Skeletal muscle cell (primary cell): ENCODE measurements at regions not wholly inside any gene's neighbourhood (a gene's known extent, or its start where the extent isn't known, plus 50 kb on each side); places are given as distances from the start of the nearest gene placed in this dataset.
"Not testable (repeated sequence)": the region's sequence is repeated elsewhere in the genome, so short reads cannot be mapped to it uniquely, and the experiment has no call there.

Source experiments
- DNase-seq: peaks from one replicate; pipeline ENCODE4 v3.0.0-alpha.2; 2010; ENCODE audit warnings: low read depth
- H3K4me3 ChIP-seq: 2 replicates; pipeline ENCODE4 v1.5.1; 2011; ENCODE audit warnings: low read depth, mild to moderate bottlenecking, control low read depth, low read length, moderate library complexity

DNA sequence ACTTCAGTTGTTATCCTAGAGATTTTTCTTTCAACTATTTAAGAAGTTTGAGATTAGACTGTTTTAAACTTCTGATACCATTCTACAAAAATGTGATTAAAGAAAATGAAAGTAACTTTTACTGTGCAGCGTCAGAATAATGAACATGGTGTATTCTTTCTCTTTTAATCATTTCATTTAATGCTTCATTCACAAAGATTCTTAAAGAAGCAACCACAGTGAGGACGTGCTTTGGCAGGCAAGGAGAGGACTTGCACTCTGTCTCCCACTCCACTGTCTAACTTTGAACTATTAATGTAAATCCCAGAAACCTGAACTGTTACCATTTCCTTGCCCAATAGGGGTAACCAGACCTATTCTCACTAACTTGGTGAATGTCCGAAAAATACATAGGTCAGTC, 137.0 kb downstream of the KCNRG start:
- H3K4me3 ChIP-seq, result no peak overlapping the region
- no peak for DNase-seq

DNA sequence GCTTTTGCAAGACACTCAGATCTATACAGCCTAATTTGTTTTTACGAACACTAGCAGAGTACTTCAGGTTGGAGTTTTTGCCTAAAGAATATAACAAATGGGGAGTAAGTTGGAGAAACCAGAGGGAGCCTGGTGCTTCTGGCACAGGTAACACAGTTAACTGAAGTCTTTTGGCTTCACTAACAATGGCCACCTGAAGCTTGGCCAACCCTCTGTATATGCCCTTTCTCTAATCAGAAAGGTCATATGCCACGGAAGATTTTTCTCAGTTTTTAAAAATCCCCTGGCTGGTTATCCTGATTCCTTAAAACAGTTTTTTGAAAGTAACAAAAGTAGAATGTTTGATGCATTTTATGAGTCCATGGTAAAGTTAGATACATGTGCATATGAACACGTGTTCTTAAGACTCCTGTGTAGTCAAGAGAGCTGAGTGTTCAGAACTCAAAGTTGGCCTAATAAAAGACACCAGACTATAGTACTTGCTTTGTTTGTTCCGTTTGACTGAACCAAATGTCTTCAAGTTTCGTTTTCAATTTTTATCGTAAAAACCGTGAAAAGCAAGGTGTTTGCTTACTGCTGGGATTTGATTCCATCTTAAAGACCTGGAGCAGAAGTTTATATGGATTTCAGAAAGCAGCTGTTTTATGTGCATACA, 137.5 kb downstream of the KCNRG start:
- H3K4me3 ChIP-seq, result no peak overlapping the region
- DNase-seq, result no peak

DNA sequence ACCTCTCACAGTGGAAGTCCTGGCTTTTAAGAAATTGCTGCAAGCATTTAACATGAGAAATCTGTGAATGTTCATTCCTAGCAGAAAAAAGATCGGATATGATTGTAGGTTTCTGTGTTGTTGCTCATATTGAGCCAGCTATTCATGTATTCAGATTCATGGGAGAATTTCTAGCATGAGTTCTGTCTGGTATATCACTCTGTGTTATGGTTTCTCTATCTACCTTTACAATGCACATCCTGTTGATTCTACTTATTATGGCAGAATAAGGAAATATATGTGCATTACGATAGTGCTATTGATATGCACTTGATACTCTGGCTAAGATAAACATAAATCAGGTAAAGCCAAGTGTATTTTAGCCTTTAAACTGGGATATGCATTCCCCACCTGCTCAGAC, 138.2 kb downstream of the KCNRG start:
- DNase-seq, result no peak
- H3K4me3 ChIP-seq, result no peak overlapping the region

DNA sequence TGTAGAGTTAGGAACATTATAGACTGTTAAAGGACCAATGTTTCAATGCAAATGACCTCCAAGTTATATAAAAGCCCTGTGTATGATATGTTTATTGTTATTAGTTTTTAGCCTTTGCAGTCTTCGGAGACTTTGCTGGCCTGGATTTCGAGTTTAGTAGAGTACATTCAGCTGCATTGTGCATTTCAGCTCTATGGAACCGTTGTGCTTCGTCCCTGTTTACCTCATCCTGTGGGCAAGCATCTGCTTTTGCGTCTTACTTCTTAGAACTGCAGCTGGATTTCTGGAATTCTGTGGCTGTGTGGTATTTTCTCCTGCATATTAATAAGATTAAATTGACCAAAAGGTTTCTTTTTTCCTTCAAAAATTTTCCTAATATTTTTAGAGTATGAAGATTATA, 138.6 kb downstream of the KCNRG start:
- H3K4me3 ChIP-seq, result no peak overlapping the region
- DNase-seq, result no peak

DNA sequence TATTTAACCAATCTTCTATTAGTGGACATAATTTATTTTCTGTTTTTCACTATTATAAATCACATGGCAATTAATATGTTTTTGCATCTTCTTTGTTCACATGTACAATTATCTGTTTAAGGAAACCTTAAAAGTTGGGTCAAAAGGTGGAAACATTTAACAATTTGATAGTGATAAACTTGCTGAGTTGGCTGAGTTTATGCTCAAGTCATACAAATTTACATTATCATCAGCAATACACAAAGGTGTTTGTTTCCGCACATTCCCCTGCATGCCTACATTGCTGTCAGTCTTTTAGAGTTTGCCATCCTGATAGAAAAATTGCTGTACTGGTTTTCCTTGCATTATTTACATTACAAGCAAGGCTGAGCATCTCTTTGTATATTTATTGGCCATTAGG, 139.5 kb downstream of the KCNRG start:
- DNase-seq, result no peak
- H3K4me3 ChIP-seq, result no peak overlapping the region

DNA sequence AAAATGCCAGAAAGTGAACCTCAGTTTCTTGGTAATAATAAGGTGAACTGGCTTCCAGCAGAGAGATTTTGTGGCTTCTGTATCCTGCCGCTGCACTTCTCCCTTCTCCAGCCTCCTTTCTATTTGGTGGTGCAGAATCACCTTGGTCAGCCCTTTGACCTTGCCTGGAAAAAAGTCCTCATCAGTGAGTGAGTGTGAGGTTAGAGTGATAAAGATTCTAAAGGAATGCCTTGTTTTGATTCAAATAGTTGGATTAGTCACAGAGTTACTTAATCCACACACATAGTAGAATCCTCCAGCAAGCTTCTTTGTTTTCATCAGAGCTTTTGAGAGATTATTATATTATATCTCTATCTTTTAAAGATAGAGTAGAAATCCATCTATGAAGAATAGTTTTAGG, 140.9 kb downstream of the KCNRG start:
- DNase-seq, result peak; percentile 29
- H3K4me3 ChIP-seq, result no peak overlapping the region

DNA sequence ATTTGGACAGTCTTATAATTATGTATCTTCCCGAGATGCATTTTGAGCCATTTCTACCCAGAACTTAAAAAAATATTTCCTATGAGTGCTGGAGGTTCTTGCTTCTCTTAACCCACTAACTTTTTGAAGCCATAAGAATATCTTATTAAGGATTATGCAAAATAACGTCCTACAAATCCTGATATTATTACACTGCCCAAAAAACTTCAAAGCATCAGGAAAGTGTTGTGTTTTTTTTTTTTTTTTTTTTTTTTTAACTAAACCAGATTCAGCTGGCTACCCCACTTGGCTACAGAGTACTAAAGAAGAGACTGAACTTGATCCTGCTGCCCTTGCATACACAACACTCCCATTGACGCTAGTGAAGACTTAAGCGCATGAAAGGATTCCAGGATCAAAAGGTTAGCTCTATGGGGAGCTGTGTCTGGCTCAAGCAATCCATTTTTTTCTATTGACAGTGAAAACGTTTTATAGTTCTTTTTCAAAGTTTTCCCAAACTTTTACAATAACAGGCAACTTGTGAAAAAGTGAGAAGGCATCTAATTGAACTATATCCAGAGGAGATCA, 141.4 kb downstream of the KCNRG start:
- peak; percentile 45 for DNase-seq
- no peak overlapping the region for H3K4me3 ChIP-seq

DNA sequence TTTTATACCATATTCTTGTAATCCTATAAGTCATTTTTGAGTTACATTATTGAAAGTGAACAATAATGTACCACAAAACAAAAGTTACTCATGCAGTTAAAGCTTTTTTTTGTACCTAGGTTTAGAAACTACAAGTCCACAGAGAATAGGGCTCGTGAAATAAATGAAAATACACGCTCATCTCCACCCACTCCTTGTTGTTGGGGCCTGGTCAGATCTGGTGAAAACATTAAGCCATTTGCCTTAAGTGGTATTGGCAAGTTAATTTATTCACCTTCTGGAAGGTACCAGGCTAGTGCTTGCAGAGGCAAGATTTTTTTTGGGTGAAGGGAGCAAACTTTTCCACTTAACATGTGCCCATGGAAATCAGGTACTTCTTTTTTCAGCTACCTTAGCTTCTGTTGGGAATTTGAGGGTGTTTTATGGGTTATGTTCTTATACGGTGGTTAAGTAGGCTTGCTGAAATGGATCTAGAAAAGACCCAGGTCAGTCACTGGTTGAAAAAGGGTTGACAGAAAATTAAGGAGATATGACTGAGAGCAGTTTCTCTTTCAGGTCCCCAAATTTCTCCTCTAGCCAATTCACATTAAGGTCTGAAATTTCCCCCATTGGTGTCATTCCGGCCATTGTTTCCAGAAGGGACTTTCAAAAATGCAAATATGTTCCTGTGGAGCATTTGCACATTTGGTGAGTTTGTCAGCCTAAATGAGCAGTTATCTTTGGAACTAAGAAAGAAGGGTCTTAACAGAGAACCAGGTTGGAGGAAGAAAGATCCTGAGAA, 143.3 kb downstream of the KCNRG start:
- DNase-seq, result no peak

DNA sequence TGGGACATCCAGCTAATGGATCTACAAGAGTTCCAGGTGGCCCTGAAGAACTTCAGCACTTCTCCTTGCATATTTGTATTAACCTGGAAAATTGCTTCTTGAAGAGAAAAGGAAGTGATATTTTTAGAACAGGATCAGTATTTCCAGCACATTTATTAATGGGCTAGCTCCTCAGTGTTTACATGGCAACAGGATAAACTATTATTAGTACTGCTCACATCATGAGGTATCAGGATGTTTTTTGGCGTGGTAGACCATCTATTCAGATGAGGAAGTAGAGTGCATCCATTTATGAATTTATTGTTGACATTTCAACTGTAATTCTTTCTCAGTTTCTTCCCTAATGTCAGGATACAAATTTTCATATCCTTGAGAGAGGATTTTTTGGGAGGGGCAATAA, 144.4 kb downstream of the KCNRG start:
- no peak for DNase-seq
- H3K4me3 ChIP-seq, result no peak overlapping the region

More for the DNA sequence above, 143.3 kb downstream of the KCNRG start:
- H3K4me3 ChIP-seq, result no peak overlapping the region

DNA sequence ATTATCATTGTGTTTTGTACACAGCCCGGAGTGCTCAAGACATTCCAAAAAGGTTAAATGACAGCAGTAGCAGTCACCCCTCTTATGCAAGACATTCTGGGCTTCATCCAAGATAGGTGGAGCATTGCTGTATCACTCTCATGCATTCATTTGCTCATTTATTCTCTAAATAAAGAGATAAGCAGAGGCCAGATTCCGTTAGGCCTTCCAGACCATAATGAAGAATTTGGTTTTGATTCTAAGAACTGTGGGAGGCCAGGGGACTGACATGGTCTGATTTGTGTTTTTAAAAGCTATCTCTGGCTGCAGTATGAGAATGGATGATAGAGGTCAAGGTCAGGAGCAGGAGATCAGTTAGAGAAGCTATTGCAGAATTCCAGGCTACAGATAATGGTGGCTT, 145.8 kb downstream of the KCNRG start:
- H3K4me3 ChIP-seq, result no peak overlapping the region
- peak; percentile 19 for DNase-seq

DNA sequence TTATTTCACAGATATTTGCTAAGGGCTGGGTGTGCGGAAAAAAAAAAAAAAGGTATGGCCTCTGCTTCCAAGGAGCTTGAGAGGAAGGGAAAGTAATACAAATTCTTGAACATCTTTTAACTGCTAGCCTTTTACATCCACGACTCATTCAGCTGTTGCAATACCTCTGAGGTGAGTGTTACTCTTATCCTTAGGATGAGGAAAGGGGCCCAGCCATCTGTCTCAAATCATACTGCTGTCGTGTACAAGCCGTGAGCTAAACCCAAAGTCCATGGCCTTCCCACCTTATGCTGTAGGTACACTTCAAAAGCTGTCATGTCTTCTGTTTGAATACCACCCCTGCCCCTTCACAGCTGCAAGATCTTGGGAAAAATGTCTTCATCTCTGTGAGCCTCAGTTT, 146.8 kb downstream of the KCNRG start:
- peak; percentile 19 for DNase-seq
- no peak overlapping the region for H3K4me3 ChIP-seq

DNA sequence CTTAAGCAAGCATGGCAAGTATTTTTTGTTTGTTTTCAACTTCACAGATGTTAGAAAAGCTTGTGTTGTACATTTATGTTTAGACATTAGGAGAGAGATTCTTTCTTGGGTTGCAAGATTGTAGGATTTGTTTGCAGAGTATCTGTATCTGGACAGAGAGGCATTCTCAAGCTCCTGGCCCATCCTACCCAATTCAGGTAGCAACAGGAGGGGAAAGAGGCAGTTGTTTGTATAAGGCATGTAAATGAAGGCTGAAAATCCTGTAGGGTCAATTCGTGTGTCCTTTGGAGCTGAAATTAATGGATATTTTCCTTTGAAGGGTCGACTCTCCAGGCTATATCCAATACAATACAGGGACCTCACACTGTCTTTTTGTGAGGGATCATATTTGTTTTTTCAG, 147.3 kb downstream of the KCNRG start:
- DNase-seq, result no peak
- no peak overlapping the region for H3K4me3 ChIP-seq

DNA sequence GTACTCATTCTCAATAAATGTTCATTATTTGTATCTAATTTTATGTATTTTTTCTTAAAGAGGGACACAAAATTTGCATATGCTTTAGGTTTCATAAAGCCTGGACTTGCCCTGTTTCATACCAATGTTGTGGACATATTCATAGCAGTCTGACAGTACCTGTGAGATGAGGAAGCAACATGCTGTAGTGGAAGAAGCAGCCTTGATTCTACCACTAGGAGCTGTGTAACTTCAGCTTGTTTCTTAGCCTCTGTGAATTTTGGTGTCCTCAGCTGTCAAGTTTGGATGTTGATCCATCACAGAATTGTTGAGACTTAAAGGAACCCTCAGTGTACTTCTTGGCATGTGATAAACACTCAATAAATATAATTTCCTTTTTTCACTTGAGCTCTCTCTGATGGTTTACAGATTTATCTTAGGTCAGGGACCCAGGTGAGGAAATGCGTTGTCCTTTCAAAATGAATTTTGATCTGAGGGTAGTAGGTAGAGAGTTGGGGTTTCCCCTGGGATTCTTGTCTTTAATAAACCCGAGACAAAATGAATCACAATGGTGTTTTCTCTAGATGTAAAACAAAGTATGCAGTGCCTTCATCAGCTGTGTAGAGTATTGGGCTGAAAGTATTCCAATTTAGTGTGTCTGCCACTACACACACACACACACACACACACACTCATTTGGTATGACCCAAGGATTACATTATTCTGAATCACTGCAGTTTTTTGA, 152.1 kb downstream of the KCNRG start:
- no peak overlapping the region for H3K4me3 ChIP-seq
- no peak for DNase-seq

DNA sequence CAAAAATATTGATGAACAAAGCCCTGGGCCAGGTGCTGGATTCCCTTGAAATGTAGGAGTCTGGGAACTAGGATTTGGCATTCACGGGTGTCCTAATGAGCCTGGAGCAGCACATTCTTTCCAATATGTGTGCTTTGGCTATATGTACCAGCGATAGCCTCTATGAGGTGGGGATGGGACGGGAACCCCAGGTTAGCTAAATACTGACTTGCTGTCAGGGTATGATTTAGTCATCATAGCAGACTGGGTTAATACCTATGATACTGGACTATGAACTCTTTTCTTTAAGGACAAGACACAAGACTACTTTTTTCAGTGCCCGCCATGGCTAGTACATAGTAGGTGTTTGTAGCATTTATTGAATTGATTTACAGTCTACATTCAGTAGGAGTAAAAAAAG, 152.7 kb downstream of the KCNRG start:
- H3K4me3 ChIP-seq, result no peak overlapping the region
- DNase-seq, result no peak

DNA sequence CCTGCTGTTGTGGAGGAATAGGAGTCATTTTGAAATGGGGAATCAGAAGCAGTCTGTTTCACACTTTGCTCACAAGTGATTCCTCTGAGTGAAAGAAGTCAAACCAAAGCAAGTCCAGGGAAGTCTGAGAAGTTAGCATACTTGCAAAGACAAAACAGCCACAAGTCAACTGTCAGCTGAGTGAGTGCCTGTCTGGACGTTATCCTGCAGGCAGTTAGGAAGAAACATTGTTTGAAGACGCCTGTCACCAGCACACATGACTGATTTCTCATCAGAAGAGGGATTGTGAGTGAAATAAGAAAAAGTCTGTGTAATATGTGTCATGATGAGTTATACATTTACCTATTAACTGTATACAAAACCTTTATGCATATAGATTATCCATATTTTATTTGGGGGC, 153.5 kb downstream of the KCNRG start:
- DNase-seq, result no peak
- H3K4me3 ChIP-seq, result no peak overlapping the region

DNA sequence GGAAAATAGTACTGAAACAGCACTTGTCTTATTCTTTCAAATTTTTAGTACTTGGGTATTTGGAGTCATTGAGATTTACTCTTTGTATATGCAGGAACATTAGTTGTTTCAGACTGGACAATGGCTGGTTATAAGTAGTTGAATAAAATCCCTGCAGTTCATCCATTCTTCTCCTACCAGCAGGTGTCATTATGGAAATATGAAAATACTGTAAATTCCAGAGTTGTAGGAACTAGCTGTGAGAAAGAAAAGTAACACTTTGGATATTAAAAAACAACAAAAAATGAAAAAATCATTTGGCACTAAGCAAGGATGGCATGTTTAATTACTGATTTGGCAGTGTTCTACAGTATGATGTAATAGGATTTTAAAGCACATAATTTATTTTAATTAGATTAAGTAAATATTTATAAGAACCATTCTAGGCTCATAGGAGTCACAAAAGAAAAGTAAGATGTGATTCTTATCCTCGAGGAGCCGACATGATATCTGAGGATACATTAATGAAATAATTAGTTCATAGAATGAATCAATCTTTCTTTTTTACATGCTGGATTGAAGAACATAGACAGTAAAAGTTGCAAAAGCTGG, 155.3 kb downstream of the KCNRG start:
- H3K4me3 ChIP-seq, result no peak overlapping the region
- DNase-seq, result no peak

DNA sequence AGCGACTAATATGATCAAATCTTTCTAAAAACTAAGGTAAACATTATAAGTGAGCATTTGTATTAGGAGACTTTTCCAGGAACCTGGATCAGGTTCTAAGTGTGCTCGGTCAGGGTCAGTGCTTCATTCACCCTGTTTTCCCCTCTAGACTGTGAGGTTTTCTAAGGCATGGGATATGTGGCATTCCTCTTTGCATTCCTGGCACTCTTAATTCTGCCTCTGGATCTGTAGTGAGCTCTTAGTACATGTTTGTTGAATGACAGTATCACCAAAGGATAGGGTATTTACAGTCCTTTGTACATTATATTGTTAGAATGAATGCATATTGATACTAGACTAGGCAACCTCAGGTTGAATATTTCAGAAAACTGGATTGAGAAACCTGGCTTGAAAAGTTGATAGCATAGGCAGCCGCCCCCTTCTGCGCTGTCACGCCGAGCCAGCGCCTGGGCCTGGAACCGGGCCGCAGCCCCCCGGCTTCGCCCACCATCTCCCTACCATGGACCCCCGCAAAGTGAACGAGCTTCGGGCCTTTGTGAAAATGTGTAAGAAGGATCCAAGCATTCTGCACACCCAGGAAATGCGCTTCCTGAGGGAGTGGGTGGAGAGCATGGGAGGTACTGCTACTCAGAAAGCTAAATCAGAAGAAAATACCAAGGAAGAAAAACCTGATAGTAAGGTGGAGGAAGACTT, 156.5 kb downstream of the KCNRG start:
- no peak for DNase-seq

DNA sequence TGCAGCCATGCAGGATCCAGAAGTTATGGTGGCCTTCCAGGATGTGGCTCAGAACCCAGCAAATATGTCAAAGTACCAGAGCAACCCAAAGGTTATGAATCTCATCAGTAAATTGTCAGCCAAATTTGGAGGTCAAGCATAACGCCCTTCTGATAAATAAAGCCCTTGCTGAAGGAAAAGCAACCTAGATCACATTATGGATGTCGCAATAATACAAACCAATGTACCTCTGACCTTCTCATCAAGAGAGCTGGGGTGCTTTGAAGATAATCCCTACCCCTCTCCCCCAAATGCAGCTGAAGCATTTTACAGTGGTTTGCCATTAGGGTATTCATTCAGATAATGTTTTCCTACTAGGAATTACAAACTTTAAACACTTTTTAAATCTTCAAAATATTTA, 157.8 kb downstream of the KCNRG start:
- DNase-seq, result not testable (repeated sequence)

More for the DNA sequence above, 156.5 kb downstream of the KCNRG start:
- no peak overlapping the region for H3K4me3 ChIP-seq

DNA sequence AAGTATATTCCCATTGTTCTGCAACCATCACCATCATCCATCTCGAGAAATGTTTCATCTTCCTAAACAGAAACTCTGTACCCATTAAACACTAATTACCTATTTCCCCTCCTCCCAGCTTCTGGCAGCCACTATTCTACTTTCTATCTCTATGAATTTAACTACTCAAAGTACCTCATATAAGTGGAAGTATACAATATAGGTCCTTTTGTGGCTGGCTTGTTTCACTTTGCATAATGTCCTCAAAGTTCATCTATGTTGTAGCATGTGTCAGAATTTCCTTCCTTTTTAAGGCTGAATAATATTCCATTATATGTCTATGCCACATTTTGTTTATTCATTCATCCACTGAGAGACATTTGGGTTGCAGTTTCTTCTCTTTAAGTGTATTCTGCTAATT, 159.4 kb downstream of the KCNRG start:
- DNase-seq, result no peak
- H3K4me3 ChIP-seq, result no peak overlapping the region

More for the DNA sequence above, 157.8 kb downstream of the KCNRG start:
- not testable (repeated sequence) for H3K4me3 ChIP-seq
